K562 (cell line): ENCODE measurements at regions not wholly inside any gene's neighbourhood (a gene's known extent, or its start where the extent isn't known, plus 50 kb on each side); places are given as distances from the start of the nearest gene placed in this dataset.

ENCODE experiments used
- ATAC-seq: fragments of 200-7000 bp; cut with Tn5 transposase; 3 replicates; pipeline ENCODE4 v1.9.1; 2020; ENCODE audit warnings: moderate library complexity
- BruUV-seq: library from RNA; stranded (reverse); fragments of 400-500 nt; replicated peaks from 2 replicates; lab custom pipeline; 2021; lab: Mats Ljungman, UMichigan
- CTCF ChIA-PET: fragments of 300-600 bp; formaldehyde crosslinking; extraction: SDS; loops from one replicate; lab custom pipeline; 2021; ENCODE audit warnings: low intra/inter-chr PET ratio; lab: Yijun Ruan, JAX
- POLR2A ChIA-PET: fragments of 300-600, 350-650 bp; sonication (Branson Sonifier 250); formaldehyde crosslinking; extraction: SDS; loops from one replicate; lab custom pipeline; 2021; ENCODE audit warnings: antibody characterized with exemption, inconsistent platforms; lab: Yijun Ruan, JAX
- DNase-seq, 4 experiments: peaks; one replicate each; pipeline versions ENCODE4 v3.0.0 to v3.0.0-alpha.2; 2011 to 2018; ENCODE audit warnings: low spot score in 3 of 4, mixed read lengths in 3 of 4; ENCODE audit errors: extremely low read depth in 1 of 4
- FAIRE-seq: peaks from 2 replicates; lab custom pipeline; 2011; peaks lifted over from hg19 to GRCh38; lab: Jason Lieb, UNC
- H2AFZ ChIP-seq: 2 replicates; pipeline ENCODE4 v1.6.0; 2011; ENCODE audit warnings: low read depth, low read length, control low read depth, inconsistent platforms
- H3K27ac ChIP-seq: fragments of 200-600 bp; 3 replicates; pipeline ENCODE4 v1.8.0; 2011; ENCODE audit warnings: low read depth, mild to moderate bottlenecking, control low read depth, inconsistent platforms, low read length, moderate library complexity, mixed read lengths; ENCODE audit errors: extremely low read depth
- H3K27me3 ChIP-seq, 2 experiments: fragments of 300-600 bp in 1 of 2; 2 replicates in 1 of 2; 3 replicates in 1 of 2; pipeline versions ENCODE4 v1.6.0 to v1.8.0; 2011; ENCODE audit warnings: inconsistent platforms in 2 of 2, low read length in 2 of 2, mild to moderate bottlenecking in 1 of 2, mixed read lengths in 1 of 2, moderate library complexity in 1 of 2; ENCODE audit not compliant: control insufficient read depth in 2 of 2, insufficient read depth in 2 of 2
- H3K36me3 ChIP-seq: fragments of 300-600 bp; 3 replicates; pipeline ENCODE4 v1.8.0; 2011; ENCODE audit warnings: mild to moderate bottlenecking, low read length, inconsistent platforms; ENCODE audit not compliant: control insufficient read depth, insufficient read depth
- H3K4me1 ChIP-seq, 2 experiments: fragments of 200-600 bp in 1 of 2; replicated peaks in 1 of 2; 2 replicates in 1 of 2; 3 replicates in 1 of 2; pipeline versions ENCODE4 v1.5.1 to v1.8.0; 2011; ENCODE audit warnings: inconsistent platforms in 2 of 2, low read length in 2 of 2, mild to moderate bottlenecking in 1 of 2, mixed read lengths in 1 of 2, moderate library complexity in 1 of 2; ENCODE audit not compliant: control insufficient read depth in 2 of 2, insufficient read depth in 2 of 2
- H3K4me2 ChIP-seq: 2 replicates; pipeline ENCODE4 v1.6.1; 2011; ENCODE audit warnings: low read length, control low read depth, inconsistent platforms, mixed read lengths; ENCODE audit not compliant: insufficient read depth
- H3K4me3 ChIP-seq: fragments of 200-600 bp; sonication (generic), shearing (Covaris generic); 2 replicates; pipeline ENCODE4 v1.5.1; 2016; ENCODE audit warnings: control low read depth, inconsistent platforms
- H3K79me2 ChIP-seq: fragments of 200-600 bp; 3 replicates; pipeline ENCODE4 v1.8.0; 2011; ENCODE audit warnings: low read length, inconsistent platforms; ENCODE audit not compliant: control insufficient read depth, insufficient read depth
- H3K9ac ChIP-seq, 2 experiments: 2 replicates each; pipeline versions ENCODE4 v1.6.0 to v1.6.1; 2011; ENCODE audit warnings: low read depth in 2 of 2, low read length in 2 of 2, control low read depth in 1 of 2, inconsistent platforms in 1 of 2, mild to moderate bottlenecking in 1 of 2, mixed read lengths in 1 of 2; ENCODE audit not compliant: insufficient read depth in 1 of 2
- H3K9me1 ChIP-seq: one replicate; pipeline ENCODE4 v1.6.0; 2011; ENCODE audit warnings: inconsistent platforms, mild to moderate bottlenecking, low read length, moderate library complexity; ENCODE audit not compliant: control insufficient read depth, insufficient read depth
- H3K9me3 ChIP-seq: replicated peaks from 2 replicates; pipeline ENCODE4 v1.5.1; 2011; ENCODE audit warnings: low read depth, low read length, inconsistent platforms; ENCODE audit not compliant: control insufficient read depth, insufficient read depth
- H4K20me1 ChIP-seq: replicated peaks from 2 replicates; pipeline ENCODE4 v1.6.1; 2011; ENCODE audit warnings: low read length, inconsistent platforms, mixed read lengths; ENCODE audit not compliant: control insufficient read depth, insufficient read depth
- FOS ChIP-seq: IDR thresholded peaks from 3 replicates; pipeline ENCODE4 v1.6.1; 2011; ENCODE audit not compliant: insufficient read length; ENCODE audit errors: extremely low read depth
- FOSL1 ChIP-seq: fragments of 200-800 bp; sonication (Bioruptor generic); conservative IDR thresholded peaks from 2 replicates; pipeline ENCODE4 v1.6.1; 2016; ENCODE audit warnings: missing genetic modification characterization, missing compliant biosample characterization
- GABPA ChIP-seq: fragments of 200-800 bp; sonication (Bioruptor generic); conservative IDR thresholded peaks from 2 replicates; pipeline ENCODE4 v1.6.1; 2016; ENCODE audit warnings: low read depth, missing genetic modification characterization, missing compliant biosample characterization
- HLTF ChIP-seq: fragments of 450-650 bp; IDR thresholded peaks from 2 replicates; pipeline ENCODE4 v1.6.1; 2016
- MAZ ChIP-seq, 2 experiments: fragments of 450-650 bp in 1 of 2; sonication (generic) in 1 of 2; formaldehyde crosslinking; IDR thresholded peaks in 1 of 2; conservative IDR thresholded peaks in 1 of 2; 2 replicates each; pipeline versions ENCODE4 v1.4.0 to v1.5.0; 2020; ENCODE audit warnings: mild to moderate bottlenecking in 1 of 2, missing genetic modification reagents in 1 of 2
- NEUROD1 ChIP-seq: fragments of 150-350 bp; IDR thresholded peaks from 2 replicates; pipeline ENCODE4 v1.6.1; 2014; ENCODE audit warnings: borderline replicate concordance, low read length, low read depth; ENCODE audit not compliant: partially characterized antibody
- NR4A1 ChIP-seq, 2 experiments: fragments of 250-450 bp in 1 of 2; fragments of 450-650 bp in 1 of 2; sonication (Bioruptor Pico) in 1 of 2; IDR thresholded peaks; 2 replicates each; pipeline versions ENCODE4 v1.4.0 to v1.6.1; 2016 to 2020; ENCODE audit warnings: mild to moderate bottlenecking in 2 of 2, missing compliant biosample characterization in 1 of 2, missing genetic modification characterization in 1 of 2, moderate library complexity in 1 of 2
- RCOR1 ChIP-seq, 2 experiments: IDR thresholded peaks; 2 replicates each; pipeline ENCODE4 v1.6.1; 2012; ENCODE audit warnings: low read depth in 2 of 2, low read length in 2 of 2, borderline replicate concordance in 1 of 2, improper control_type of control experiment in 1 of 2
- SMARCE1 ChIP-seq: fragments of 450-650 bp; IDR thresholded peaks from 2 replicates; pipeline ENCODE4 v1.7.1; 2016; ENCODE audit warnings: mild to moderate bottlenecking
- SRSF9 ChIP-seq: fragments of 200-400 bp; formaldehyde crosslinking; IDR thresholded peaks from 2 replicates; pipeline ENCODE4 v1.6.1; 2017; ENCODE audit warnings: low read depth, low read length, borderline replicate concordance
- TCF3 ChIP-seq: sonication (generic); formaldehyde crosslinking; IDR thresholded peaks from 2 replicates; pipeline ENCODE4 v1.4.0; 2020; ENCODE audit warnings: mild to moderate bottlenecking, missing genetic modification reagents
- ZKSCAN1 ChIP-seq: fragments of 150-350 bp; IDR thresholded peaks from 2 replicates; pipeline ENCODE4 v1.6.1; 2016; ENCODE audit warnings: low read depth, low read length
- ZNF175 ChIP-seq: fragments of 200-800 bp; sonication (Bioruptor generic); IDR thresholded peaks from 2 replicates; pipeline ENCODE4 v1.6.1; 2016; ENCODE audit warnings: low read depth, mild to moderate bottlenecking, missing genetic modification characterization, missing compliant biosample characterization
- ZNF696 ChIP-seq: fragments of 250-450 bp; sonication (Bioruptor Pico); conservative IDR thresholded peaks from 2 replicates; pipeline ENCODE4 v1.4.0; 2020; ENCODE audit warnings: mild to moderate bottlenecking, moderate library complexity
- ZNF717 ChIP-seq: fragments of 250-450 bp; sonication (Bioruptor Pico); IDR thresholded peaks from 2 replicates; pipeline ENCODE4 v1.5.0; 2021
- WGBS: fragments of 100-300 bp; shearing (Covaris generic); methylation state at CpG from one replicate; pipeline ENCODE4 v1.1.6; 2016; ENCODE audit warnings: low coverage, mixed read lengths; ENCODE audit not compliant: insufficient coverage; ENCODE audit errors: missing lambda C conversion rate; 5-methylcytosine and 5-hydroxymethylcytosine counted together
- in situ Hi-C: fragments of 300-500 bp; cut with MboI; formaldehyde crosslinking; loops from 4 replicates; pipeline ENCODE4 v1.15.0; 2018; ENCODE audit warnings: inconsistent platforms, mixed read lengths
- intact Hi-C: fragments of 100-400 bp; cut with micrococcal nuclease; formaldehyde crosslinking; loops from 2 replicates; pipeline ENCODE4 v1.14.2; 2022

DNA sequence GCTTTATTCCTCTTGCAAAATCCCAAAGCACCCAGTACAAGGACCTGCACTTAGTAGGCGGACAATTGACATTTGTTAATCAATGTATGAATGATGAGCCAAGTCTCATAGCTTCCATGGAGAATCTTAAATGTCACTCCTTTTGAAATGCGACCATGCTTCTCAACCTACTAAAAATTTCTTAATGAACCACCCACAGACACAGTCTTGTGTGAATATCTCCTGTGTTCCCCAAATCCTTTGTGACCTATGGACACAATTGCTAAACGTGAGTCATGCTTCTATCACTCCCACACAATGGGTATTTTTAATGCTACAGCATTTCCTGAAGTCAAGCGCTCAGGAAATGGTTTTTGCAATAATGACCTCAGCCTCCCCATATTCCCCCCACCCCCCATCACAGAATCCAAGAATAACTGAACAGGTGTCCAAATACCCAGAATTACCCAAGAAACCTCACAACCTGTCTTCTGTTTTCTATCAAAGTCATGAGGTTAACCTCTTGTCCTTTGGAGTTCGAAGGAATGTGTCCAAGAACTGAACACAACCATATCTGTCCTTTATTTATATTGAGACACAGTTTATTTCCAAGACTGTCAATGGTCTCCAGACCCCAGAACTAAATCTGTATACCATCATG lies 163.6 kb upstream of the PLEKHG7 start (continued):
- peak; percentile 50 for TF ChIP-seq TCF3 (CRISPR knock-in tag)
- TF ChIP-seq NEUROD1 = peak; percentile 41
- TF ChIP-seq SMARCE1 = peak; percentile 58; the same call in 1 of the 2 replicates
- peak; percentile 73; the same call in 1 of the 2 replicates for TF ChIP-seq ZNF175
- peak; percentile 18 for TF ChIP-seq FOS
- peak; percentile 89 for TF ChIP-seq FOSL1 (tag)
- 0 out of 2 replicates have a peak, but pooled peaks have one; percentile 29 for TF ChIP-seq GABPA
- TF ChIP-seq, all 486 proteins: peak for 31

DNA sequence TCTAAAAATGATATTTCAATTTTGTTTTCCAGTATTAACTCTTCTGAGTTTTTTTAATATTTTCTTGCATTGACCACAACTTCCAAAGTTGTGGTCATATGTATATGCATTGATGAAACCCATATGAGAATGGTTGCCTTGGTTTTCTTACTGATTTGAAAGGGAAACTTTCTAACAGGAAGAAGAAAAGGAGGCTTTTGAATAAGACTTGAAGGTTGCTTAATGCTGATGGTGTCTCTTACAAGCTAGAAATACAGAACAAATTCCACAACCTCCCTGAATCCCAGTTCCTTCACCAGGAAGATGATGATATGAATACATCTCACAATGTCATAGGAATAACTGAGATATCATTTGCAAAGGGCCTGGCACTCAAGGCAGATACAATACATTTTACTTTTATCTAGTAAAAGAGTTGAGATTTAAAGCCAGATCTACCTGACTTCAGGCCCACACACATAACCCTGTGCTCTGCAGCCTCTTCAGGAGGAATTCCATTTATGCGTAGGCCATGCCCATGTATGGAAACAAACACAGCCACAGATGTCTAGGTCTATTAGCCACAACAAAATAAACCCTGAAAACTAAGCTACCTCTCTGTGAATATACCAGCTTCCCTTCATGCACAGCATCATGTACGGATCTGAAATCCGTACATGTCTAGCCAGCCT lies 165.4 kb upstream of the PLEKHG7 start:
- H3K4me3 ChIP-seq = no peak overlapping the region
- TF ChIP-seq RCOR1 (IDR thresholded peaks at IDR 0.05; ENCODE audit: borderline replicate concordance in 1 of 2, low read depth in 2 of 2, low read length in 2 of 2) = no peak
- no peak for TF ChIP-seq NR4A1 (CRISPR knock-in tag; IDR thresholded peaks at IDR 0.05)
- no peak for TF ChIP-seq NR4A1 (tag; IDR thresholded peaks at IDR 0.05)
- TF ChIP-seq HLTF = no peak
- TF ChIP-seq MAZ (CRISPR knock-in tag; conservative IDR thresholded peaks at IDR 0.05 in 1 of 2, IDR thresholded peaks at IDR 0.05 in 1 of 2) = no peak
- TF ChIP-seq ZKSCAN1 = no peak
- no peak for TF ChIP-seq SRSF9
- TF ChIP-seq ZNF717 (CRISPR knock-in tag) = no peak
- TF ChIP-seq ZNF696 (CRISPR knock-in tag) = no peak
- intact Hi-C loops = no loop called here
- no peak overlapping the region for H3K9ac ChIP-seq
- ChIA-PET CTCF (no interaction called here), POLR2A (no interaction called here)
- no TSS peak for BruUV-seq
- ATAC-seq (no peak), DNase-seq (no peak), FAIRE-seq (no peak)
- H2AFZ ChIP-seq = no peak overlapping the region
- H3K4me2 ChIP-seq = no peak overlapping the region
- H3K9me1 ChIP-seq = no peaks in the 10 kb centered on the region
- 83% methylated on average over 3 of the region's 3 CpGs for WGBS
- H3K27me3 ChIP-seq = no peaks in the 10 kb centered on the region
- no peaks in the 10 kb centered on the region for H3K79me2 ChIP-seq
- H3K4me1 ChIP-seq = peaks cover 0 to 18% of the 10 kb centered on the region in 2 experiments; a peak in 2 of 5 replicates
- in situ Hi-C loops = no loop called here
- H3K36me3 ChIP-seq = no peaks in the 10 kb centered on the region
- H4K20me1 ChIP-seq = no peaks in the 10 kb centered on the region
- H3K9me3 ChIP-seq = no peaks in the 10 kb centered on the region
- no peak overlapping the region for H3K27ac ChIP-seq
